Fibroblast of pulmonary artery (primary cell): ENCODE measurements at regions not wholly inside any gene's neighbourhood (a gene's known extent, or its start where the extent isn't known, plus 50 kb on each side); places are given as distances from the start of the nearest gene placed in this dataset.

Source experiments
- DNase-seq: peaks from one replicate; pipeline ENCODE4 v3.0.0-alpha.2; 2010; ENCODE audit warnings: low read depth
- H3K4me3 ChIP-seq: replicated peaks from 2 replicates; pipeline ENCODE4 v1.5.1; 2011; ENCODE audit warnings: low read depth, mild to moderate bottlenecking, control low read depth, low read length, moderate library complexity
- CTCF ChIP-seq: IDR thresholded peaks from 2 replicates; pipeline ENCODE4 v1.5.1; 2011; ENCODE audit warnings: mild to moderate bottlenecking, control low read depth, low read length, inconsistent platforms; ENCODE audit errors: missing control alignments

- no peak for TF ChIP-seq CTCF
- no peak for DNase-seq
- H3K4me3 ChIP-seq, result no peak overlapping the region
These were observed 483.5 kb downstream of the AGTPBP1 start for GRCh38 chr9:85258236-85258635.

DNA sequence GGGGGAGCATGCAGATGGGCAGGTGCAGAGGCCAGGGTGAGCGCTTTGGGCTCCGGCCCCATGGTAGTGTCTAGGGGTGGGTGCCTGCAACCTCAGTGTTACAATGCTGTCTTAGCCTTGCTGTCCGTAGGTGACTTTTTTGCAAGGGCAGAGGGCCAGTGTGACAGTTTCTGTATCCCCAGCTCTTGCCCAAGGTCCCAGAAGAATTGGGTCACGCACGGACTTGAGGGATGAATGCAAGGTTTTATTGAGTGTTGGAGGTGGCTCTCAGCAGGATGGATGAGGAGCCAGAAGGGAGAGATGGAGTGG lies 492.5 kb downstream of the AGTPBP1 start:
- no peak for TF ChIP-seq CTCF
- DNase-seq, result no peak
- H3K4me3 ChIP-seq, result no peak overlapping the region

DNA sequence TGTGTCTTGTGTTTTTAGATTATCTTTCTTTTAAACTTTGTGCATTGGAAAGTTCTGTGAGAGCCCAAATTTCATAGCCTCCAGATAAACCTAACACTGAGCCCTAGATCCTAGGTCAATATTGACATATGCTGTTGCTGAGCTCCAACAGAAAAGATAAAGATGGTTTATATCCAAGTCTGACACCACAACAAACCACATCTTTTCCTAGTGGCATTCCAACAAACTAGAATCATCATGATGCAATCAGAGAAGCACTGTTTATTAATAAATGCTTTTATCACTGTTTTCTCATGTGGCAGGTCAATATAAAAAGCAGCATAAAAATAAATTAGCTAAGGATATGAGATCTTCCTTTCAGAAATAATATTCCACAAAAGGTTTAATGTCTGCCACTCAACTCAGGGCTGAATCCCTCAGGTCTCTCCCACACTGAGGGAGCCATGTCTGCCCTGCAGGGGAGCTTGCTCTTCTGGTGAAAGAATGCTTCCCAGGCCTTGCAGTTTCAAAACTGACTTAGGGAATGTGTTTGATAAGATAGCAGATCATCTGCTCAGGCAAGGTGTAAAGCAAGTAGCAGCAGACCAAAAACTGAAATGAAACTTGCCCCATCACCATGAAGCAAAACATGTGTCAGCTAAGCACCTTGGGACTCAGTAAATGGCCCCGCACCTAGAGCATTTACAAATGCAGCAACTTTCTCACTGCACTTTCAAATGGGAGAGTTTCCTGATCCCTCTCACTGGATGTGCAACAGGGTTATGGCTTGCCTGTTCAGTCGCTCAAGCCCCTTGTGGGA lies 493.0 kb downstream of the AGTPBP1 start:
- peak; percentile 53 for DNase-seq
- TF ChIP-seq CTCF, result no peak
- H3K4me3 ChIP-seq, result no peak overlapping the region

- TF ChIP-seq CTCF, result no peak
- no peak for DNase-seq
- no peak overlapping the region for H3K4me3 ChIP-seq
These were observed 495.2 kb downstream of the AGTPBP1 start for GRCh38 chr9:85246541-85246940.

DNA sequence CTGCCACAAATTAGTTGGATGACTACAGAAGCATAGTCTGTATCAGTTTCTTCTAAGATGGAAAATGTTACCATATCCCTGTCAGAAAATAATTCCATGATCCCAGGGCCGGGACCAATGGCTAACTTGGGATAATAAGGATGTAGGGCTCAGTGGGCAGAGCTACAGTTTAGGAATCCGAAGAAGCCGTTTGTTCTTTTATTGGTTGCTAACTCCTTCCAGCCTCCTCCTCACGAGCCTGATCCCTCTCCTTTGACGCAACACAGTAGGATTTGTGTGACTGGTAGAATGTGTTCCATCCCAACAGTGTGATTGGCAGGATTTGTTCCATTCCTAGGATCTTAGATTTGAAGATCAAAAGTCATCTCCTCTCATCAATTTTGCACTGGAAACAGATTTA lies 496.9 kb downstream of the AGTPBP1 start:
- no peak for DNase-seq
- no peak overlapping the region for H3K4me3 ChIP-seq
- no peak for TF ChIP-seq CTCF

DNA sequence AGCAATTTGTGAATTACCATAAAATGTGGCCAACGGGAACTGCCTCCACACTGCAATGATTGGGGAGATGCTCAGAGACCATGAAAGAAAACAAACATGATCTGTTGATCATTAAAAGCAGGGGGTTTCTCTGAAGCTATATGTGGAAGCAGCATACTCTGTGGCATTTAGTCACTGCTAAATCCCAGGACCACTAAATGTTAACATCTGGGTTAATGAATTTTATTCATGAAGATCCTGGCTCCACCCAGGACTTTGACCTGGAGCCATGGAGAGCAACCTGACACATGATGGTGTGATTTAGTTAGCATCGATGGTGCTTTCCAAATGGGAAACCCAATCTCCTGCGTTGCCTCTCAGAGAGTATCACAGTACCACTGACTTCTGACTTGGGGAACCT lies 497.8 kb downstream of the AGTPBP1 start:
- TF ChIP-seq CTCF, result no peak
- no peak overlapping the region for H3K4me3 ChIP-seq
- no peak for DNase-seq

DNA sequence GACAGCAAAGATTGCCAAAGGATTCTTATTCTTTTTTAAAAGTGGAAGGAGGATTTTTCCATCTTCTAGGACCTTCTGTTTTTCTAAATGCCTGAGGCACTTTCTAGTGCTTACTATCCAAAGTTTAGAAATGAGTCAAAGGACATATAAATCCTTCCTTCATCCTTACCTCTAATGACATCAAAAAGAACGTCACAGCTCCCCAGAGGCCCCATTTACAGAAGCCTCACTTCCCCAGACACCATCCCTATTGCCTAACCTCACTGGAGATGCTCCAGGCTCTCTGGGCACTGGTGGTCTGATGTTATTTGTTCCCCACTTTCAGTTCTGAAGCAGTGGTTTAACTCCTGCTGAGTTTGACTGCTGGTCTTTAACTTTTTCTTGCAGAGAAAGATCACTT lies 504.3 kb downstream of the AGTPBP1 start:
- H3K4me3 ChIP-seq, result no peak overlapping the region
- DNase-seq, result no peak
- TF ChIP-seq CTCF, result no peak
